Keratinocyte (primary cell): ENCODE measurements at regions not wholly inside any gene's neighbourhood (a gene's known extent, or its start where the extent isn't known, plus 50 kb on each side); places are given as distances from the start of the nearest gene placed in this dataset.

Experiments used
- DNase-seq: peaks from one replicate; pipeline ENCODE4 v3.0.0-alpha.2; 2011; ENCODE audit warnings: low read depth, missing footprints, low spot score
- FAIRE-seq: peaks from 2 replicates; lab custom pipeline; 2011; peaks lifted over from hg19 to GRCh38; lab: Jason Lieb, UNC
- H2AFZ ChIP-seq: 2 replicates; pipeline ENCODE4 v1.6.0; 2012; ENCODE audit warnings: low read length, control low read depth, inconsistent platforms; ENCODE audit not compliant: control insufficient read depth
- H3K27ac ChIP-seq: 2 replicates; pipeline ENCODE4 v1.5.1; 2011; ENCODE audit warnings: low read length; ENCODE audit not compliant: control insufficient read depth, insufficient read depth
- H3K27me3 ChIP-seq: 3 replicates; pipeline ENCODE4 v1.6.0; 2011; ENCODE audit warnings: low read length; ENCODE audit not compliant: control insufficient read depth, insufficient read depth; ENCODE audit errors: extremely low read depth
- H3K36me3 ChIP-seq, 2 experiments: 2 replicates in 1 of 2; 3 replicates in 1 of 2; pipeline ENCODE4 v1.5.1; 2011; ENCODE audit warnings: low read length in 2 of 2, mild to moderate bottlenecking in 1 of 2; ENCODE audit not compliant: control insufficient read depth in 2 of 2, insufficient read depth in 2 of 2; ENCODE audit errors: extremely low read depth in 1 of 2
- H3K4me1 ChIP-seq: 3 replicates; pipeline ENCODE4 v1.5.1; 2011; ENCODE audit warnings: low read length; ENCODE audit not compliant: control insufficient read depth, insufficient read depth; ENCODE audit errors: extremely low read depth
- H3K4me2 ChIP-seq: 3 replicates; pipeline ENCODE4 v1.6.0; 2011; ENCODE audit warnings: low read depth, low read length; ENCODE audit not compliant: control insufficient read depth, insufficient read depth; ENCODE audit errors: extremely low read depth
- H3K4me3 ChIP-seq, 3 experiments: fragments of 200-600 bp in 1 of 3; sonication (generic) in 1 of 3; 2 replicates in 2 of 3; 3 replicates in 1 of 3; pipeline ENCODE4 v1.5.1; 2011 to 2016; ENCODE audit warnings: low read length in 3 of 3, mild to moderate bottlenecking in 3 of 3, control low read depth in 2 of 3, inconsistent platforms in 1 of 3, low read depth in 1 of 3, mixed read lengths in 1 of 3, mixed run types in 1 of 3, moderate library complexity in 1 of 3; ENCODE audit not compliant: control insufficient read depth in 2 of 3, insufficient read depth in 2 of 3; ENCODE audit errors: extremely low read depth in 1 of 3
- H3K79me2 ChIP-seq: 2 replicates; pipeline ENCODE4 v1.6.0; 2012; ENCODE audit warnings: low read length; ENCODE audit not compliant: control insufficient read depth, insufficient read depth
- H3K9ac ChIP-seq: 3 replicates; pipeline ENCODE4 v1.6.0; 2011; ENCODE audit warnings: low read length; ENCODE audit not compliant: control insufficient read depth, insufficient read depth; ENCODE audit errors: extremely low read depth
- H3K9me1 ChIP-seq: 3 replicates; pipeline ENCODE4 v1.6.0; 2011; ENCODE audit warnings: low read length; ENCODE audit not compliant: control insufficient read depth, insufficient read depth; ENCODE audit errors: extremely low read depth
- H3K9me3 ChIP-seq: 2 replicates; pipeline ENCODE4 v1.5.1; 2012; ENCODE audit warnings: low read depth, low read length; ENCODE audit not compliant: control insufficient read depth
- H4K20me1 ChIP-seq: 3 replicates; pipeline ENCODE4 v1.6.0; 2011; ENCODE audit warnings: low read length; ENCODE audit not compliant: control insufficient read depth, insufficient read depth; ENCODE audit errors: extremely low read depth
- CTCF ChIP-seq, 3 experiments: IDR thresholded peaks in 1 of 3; conservative IDR thresholded peaks in 1 of 3; optimal IDR thresholded peaks in 1 of 3; 2 replicates in 2 of 3; 3 replicates in 1 of 3; pipeline versions ENCODE3 to v1.5.1; 2011; ENCODE audit warnings: low read length in 3 of 3, mild to moderate bottlenecking in 3 of 3, moderate library complexity in 2 of 3, control low read depth in 1 of 3, inconsistent platforms in 1 of 3; ENCODE audit not compliant: insufficient read depth in 2 of 3; ENCODE audit errors: extremely low read depth in 1 of 3
- EZH2 ChIP-seq: IDR thresholded peaks from one replicate; pipeline ENCODE4 v1.6.1; 2012; ENCODE audit warnings: inconsistent platforms, mild to moderate bottlenecking, low read length, moderate library complexity
- dilution Hi-C: fragments of 300-500 bp; cut with MboI; formaldehyde crosslinking; loops from one replicate; pipeline ENCODE4 v1.7.0; 2020; ENCODE audit warnings: low sequenced_read_pairs; ENCODE audit not compliant: extremely low pct_ligation_motif_present

- Histone ChIP-seq H3K9me1 (no peaks in the 10 kb centered on the region), H3K4me3 (no peak overlapping the region), H3K9ac (no peak overlapping the region), H3K27ac (no peak overlapping the region), H3K36me3 (no peaks in the 10 kb centered on the region), H3K79me2 (no peaks in the 10 kb centered on the region), H3K4me2 (no peak overlapping the region), H2AFZ (no peak overlapping the region), H3K4me1 (no peaks in the 10 kb centered on the region), H4K20me1 (no peaks in the 10 kb centered on the region), H3K9me3 (no peaks in the 10 kb centered on the region), H3K27me3 (no peaks in the 10 kb centered on the region)
- TF ChIP-seq EZH2: no peak
- TF ChIP-seq CTCF (optimal IDR thresholded peaks at IDR 0.05 in 1 of 3, IDR thresholded peaks at IDR 0.05 in 1 of 3, conservative IDR thresholded peaks at IDR 0.05 in 1 of 3; ENCODE audit: extremely low read depth in 1 of 3, insufficient read depth in 2 of 3, low read length in 3 of 3): no peak
- FAIRE-seq (no peak), DNase-seq (no peak)
- dilution Hi-C loops: no loop called here
Observed at GRCh38 chr2:155357172-155357571, 658.7 kb downstream of the KCNJ3 start.

GRCh38 chr2:155356250-155356649 lies 657.8 kb downstream of the KCNJ3 start:
- H3K9me1 ChIP-seq: no peaks in the 10 kb centered on the region
- FAIRE-seq (no peak), DNase-seq (no peak)
- H3K27me3 ChIP-seq: no peaks in the 10 kb centered on the region
- no peaks in the 10 kb centered on the region for H3K4me1 ChIP-seq
- no peaks in the 10 kb centered on the region for H4K20me1 ChIP-seq
- no peak overlapping the region for H3K9ac ChIP-seq
- H3K9me3 ChIP-seq: no peaks in the 10 kb centered on the region
- dilution Hi-C loops: no loop called here
- H3K27ac ChIP-seq: no peak overlapping the region
- H3K4me2 ChIP-seq: no peak overlapping the region
- TF ChIP-seq CTCF (optimal IDR thresholded peaks at IDR 0.05 in 1 of 3, IDR thresholded peaks at IDR 0.05 in 1 of 3, conservative IDR thresholded peaks at IDR 0.05 in 1 of 3; ENCODE audit: extremely low read depth in 1 of 3, insufficient read depth in 2 of 3, low read length in 3 of 3) (peak in 1 of 3 experiments; percentile 20), EZH2 (no peak)
- no peaks in the 10 kb centered on the region for H3K36me3 ChIP-seq
- no peaks in the 10 kb centered on the region for H3K79me2 ChIP-seq
- H3K4me3 ChIP-seq: no peak overlapping the region
- H2AFZ ChIP-seq: no peak overlapping the region
